RCC 7860 (cell line): ENCODE measurements at regions not wholly inside any gene's neighbourhood (a gene's known extent, or its start where the extent isn't known, plus 50 kb on each side); places are given as distances from the start of the nearest gene placed in this dataset.

Source experiments
- DNase-seq: peaks from one replicate; pipeline ENCODE4 v3.0.0-alpha.2; 2015; ENCODE audit warnings: low spot score
- FAIRE-seq: peaks from 2 replicates; lab custom pipeline; 2012; peaks lifted over from hg19 to GRCh38; lab: Jason Lieb, UNC

DNA sequence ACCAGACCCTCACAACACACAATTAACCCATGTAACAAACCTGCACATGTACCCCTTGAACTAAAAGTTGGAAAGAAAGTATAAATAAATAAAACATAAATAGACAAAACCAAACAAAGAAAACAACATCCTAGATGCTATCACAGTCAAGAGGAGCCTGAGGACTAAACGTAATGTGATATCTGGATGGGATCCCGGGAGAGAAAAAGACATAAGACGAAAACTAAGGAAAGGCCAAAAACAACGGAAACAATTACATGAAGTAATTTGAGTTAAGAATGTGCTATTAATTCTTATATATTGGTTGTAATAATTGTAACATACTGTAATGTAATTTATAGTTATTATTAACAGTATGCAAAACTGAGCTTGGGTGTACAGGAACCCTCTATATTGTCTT, 793.9 kb downstream of the SEMA5A start:
- FAIRE-seq (no peak), DNase-seq (no peak)

DNA sequence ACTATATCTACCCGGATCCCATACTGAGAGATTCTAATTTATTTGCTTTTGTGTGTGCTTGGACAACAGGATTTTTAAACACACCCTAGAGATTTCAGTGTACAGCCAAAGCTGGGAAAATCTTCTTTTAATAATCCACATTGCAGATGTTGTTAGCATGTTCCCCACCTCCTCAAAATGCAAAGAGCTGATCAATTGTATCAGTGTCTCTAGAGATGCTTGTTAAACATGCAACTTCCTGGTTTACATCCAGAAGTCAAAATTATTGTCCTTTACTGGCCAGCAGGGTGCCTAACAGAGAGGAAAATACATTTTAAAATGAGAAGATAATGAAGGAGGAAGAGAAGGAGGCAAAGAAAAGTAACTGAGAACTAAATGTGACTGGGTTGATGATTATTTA, 793.3 kb downstream of the SEMA5A start:
- DNase-seq: no peak
- no peak for FAIRE-seq

DNA sequence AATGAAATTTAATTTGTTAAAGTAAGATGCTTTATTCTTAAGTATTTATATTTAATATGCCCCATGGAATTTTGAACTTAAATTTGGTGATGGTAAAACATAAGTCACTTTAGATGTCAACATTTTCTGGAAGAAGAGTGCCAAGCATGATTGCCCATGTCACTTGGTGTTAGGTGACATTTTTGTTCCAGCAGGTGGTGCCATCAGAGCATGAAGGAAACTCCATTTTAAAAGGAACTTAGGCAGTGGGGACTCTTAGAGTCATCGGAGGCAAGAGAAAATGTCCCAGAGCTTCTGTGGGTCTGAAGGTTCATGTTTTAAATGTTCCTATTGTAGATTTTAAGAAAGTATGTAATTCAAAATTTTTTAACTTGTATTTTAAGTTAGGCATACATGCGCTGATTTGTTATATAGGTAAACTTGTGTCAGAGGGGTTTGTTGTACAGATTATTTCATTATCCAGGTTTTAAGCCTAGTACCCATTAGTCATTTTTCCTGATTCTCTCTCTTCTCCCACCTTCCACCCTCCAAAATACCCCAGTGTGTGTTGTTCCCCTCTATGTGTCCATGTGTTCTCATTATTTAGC, 789.3 kb downstream of the SEMA5A start:
- peak; percentile 64 for DNase-seq
- peak; percentile 89 for FAIRE-seq

DNA sequence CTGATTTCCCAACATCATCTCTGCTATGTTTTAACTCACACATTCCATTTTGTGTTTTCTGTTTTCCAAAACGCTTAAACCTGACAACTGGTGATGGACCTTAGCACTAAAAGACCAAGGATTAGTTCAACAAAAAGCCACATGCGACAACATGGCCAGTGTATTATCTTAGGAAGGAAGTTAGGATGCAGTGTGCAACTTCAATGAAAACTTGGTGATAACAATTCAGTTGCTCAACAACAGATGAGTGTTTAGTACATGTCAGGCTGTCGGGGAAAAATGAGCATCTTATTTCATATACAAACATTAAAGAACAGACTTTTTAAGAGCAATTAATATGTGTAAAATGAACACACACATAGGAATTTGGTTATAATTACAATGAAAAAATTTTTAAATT, 780.0 kb downstream of the SEMA5A start:
- no peak for DNase-seq
- no peak for FAIRE-seq

DNA sequence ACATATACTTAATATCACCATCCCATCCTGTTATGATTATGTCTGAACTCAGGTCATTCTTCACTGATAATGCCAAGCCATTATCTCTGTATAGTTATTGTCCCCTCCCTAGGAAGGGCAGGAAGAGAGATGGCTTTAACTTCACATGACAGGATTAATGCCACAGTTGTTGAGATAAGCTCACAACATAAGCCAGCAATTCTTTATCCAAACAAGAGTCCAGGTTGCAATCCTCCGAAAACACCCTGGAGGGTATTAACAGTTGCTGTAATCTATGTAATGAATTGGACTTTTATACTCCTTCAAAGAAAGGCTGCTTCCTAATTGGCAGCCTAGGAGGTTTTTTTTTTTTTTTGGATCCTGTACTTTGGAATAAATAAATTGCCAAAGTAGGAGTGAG, 779.4 kb downstream of the SEMA5A start:
- no peak for DNase-seq
- FAIRE-seq: no peak

DNA sequence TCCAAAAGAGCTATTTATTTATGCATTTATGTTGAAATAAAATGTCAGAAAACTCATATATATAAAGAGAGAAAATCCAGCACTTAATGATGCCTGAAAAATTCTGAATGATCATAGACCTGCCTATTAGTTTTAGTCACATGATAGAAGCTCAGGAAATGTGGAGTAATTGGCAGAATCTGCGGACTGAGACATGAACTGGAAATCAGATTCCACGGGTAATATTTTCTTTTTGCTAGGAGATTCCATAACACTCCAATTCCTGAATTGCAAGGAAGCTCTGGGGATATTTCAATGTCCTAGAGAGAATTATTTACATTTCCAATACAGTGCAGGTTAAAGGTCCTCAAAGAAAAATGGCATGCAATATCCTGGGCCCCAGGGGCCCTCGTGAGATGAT, 778.8 kb downstream of the SEMA5A start:
- FAIRE-seq: no peak
- no peak for DNase-seq

DNA sequence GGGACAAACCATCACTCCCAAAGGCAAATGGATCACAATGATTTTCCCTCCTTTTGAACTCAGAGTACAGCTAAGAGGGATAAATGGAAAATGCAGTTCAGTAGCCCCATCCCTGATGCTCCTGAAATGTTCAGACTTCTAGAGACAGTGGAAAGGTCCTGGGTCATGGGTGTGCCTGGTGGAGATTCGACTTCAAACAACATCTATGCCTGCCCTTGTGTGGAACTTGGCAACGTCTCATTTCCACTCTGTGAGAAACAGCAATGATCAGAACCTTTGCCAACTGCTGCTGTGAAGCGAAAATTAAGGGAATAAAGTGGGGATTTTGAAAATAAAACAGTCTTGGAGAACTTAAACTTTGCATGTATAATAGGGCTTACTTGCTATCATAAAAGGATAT, 778.1 kb downstream of the SEMA5A start:
- no peak for FAIRE-seq
- DNase-seq: no peak

DNA sequence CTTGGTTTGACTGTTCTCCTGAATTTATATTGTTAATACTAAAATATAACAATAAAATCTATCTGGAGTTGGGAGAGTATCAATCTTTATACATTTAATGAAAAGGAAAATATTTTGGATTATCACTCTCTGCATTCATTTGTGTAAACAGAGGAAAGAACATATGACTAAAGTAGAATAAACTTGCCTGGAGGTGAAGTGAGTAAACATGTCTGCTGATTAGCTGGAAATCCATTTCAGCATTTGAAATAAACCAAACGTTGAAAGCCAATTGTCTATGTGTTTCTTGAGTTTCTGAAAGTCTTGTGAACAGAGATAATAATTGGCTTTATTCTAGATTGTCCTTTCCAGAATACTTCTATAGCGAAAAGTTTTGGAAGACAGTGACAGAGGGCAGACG, 776.2 kb downstream of the SEMA5A start:
- DNase-seq (no peak), FAIRE-seq (no peak)

DNA sequence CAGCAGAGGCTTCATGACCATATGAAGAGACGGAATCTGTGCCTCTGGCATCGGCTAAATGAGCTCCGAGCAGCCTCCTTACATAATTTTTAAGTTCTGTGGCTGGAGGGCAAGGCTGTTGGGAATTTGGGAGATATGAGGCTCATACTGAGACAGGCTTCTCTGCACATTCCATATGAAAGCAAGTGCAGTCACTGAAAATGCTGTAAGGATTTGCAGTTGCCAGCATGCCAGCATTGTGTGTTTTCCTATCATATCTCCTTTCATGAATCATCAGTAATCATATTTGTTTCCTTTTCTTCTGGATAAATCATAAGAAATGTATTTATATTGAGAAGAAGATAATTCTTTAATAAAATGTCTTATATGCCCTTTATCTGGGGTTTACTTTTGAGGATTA, 775.4 kb downstream of the SEMA5A start:
- FAIRE-seq (no peak), DNase-seq (no peak)

DNA sequence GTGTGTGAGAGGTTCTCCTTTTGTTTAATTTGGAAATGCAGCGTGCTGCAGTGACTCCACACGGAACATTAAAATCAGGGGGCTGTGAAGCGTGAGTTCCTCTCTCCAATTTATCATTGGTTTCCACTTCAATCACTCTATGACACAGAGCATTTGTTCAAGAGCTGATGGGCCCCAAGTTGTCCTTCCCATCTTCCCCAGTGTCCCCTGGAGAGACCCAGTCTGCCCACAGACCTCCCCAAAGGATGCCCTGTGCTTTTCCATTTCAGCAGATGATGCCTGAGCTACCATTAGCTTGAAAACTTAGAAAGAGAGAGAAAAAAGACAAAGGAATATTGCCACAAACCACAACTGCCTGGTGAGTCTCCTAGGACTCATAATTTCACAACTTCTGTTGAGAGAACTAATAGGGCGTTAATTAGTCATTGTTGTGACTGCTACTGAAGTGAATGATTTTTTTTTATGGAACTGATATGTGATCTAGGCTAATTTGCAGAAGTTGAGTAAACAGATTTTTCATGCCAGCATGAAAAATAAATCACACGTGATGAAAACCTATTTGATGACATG, 772.7 kb downstream of the SEMA5A start:
- FAIRE-seq (peak; percentile 42), DNase-seq (peak; percentile 25)

DNA sequence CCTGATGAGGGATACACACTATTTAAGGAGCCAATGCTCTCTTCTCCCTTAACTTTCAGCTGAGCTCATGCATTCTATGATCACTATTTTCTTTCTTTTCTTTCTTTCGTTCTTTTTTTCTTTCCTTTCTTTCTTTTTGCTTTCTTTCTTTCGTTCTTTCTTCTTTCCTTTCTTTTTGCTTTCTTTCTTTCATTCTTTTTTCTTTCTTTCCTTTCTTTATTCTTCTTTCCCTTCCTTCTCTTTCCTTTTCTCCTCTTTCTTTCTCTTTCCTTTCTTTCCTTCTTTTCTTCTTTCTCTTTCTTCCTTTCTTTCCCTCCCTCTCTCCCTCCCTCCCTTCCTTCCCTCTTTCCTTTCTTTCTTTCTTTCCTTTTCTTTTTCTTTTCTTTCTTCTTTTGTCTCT, 761.2 kb downstream of the SEMA5A start:
- no peak for FAIRE-seq
- DNase-seq: no peak

DNA sequence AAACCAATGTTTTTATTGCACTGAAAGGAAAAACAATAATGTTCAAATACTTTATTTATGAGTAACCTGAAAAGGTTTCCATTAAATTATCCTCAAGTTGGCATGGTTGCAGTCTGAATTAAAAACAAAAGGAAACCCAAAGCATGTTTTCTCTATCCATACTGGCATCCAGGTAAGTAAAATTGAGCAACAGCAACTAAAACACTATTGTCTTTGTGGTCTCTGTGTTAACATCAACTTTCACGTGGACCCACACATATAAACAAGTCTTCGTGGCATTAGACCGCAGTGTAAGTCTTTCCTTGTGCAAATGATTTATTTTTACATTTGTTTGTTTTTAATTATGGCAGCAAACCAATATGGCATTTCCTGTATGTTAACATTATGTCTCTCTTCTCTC, 757.6 kb downstream of the SEMA5A start:
- DNase-seq (no peak), FAIRE-seq (no peak)

DNA sequence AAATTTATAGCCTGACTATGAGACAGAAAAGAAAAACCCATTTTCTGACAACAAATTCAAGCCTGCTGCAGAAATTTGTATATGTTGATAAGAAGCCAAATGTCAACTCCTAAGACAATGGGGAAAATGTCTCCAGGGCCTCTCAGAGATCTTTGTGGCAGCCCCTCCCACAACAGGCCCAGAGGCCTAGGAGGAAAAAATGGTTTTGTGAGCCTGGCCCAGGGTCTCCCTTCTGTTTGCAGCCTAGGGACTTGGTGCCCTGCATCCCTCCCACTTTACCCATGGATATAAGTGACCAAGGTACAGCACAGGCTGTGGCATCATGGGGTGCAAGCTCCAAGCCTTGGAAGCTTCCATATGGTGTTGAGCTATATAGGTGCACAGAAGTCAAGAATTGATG, 740.2 kb downstream of the SEMA5A start:
- FAIRE-seq: no peak
- DNase-seq: no peak

DNA sequence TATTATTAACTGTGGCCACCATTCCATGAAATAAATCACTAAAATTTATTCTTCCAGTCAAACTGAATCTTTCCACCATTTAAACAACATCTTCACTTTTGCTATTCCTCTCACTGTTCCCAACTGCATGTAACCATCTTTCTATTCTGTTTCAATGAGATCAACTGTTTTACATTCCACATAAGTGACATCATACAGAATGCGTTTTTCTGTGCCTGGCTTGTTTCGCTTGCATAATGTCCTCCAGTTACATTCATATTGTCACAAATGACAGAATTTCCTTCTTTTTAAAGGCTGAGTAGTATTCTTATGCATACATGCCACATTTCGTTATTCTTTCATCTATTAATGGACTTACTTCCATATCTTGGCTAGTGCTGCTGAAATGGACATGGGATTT, 738.2 kb downstream of the SEMA5A start:
- peak; percentile 40 for DNase-seq
- FAIRE-seq: no peak

DNA sequence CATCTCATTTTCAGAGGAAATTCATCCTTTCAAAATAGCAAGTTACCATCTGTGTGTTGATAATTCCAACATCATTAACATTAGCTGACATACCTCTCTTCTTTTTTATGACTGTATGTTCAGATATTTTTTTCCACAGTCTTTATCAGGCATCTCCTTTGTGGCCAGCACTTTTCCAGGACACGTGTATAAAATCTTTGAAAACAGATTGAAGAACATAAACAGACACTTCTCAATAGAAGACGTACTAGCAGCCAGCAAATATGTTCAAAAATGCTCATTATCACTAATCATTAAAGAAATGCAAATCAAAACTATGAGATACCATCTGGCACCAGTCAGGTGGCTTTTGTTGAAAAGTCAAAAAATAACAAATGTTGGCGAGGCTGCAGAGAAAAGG, 734.3 kb downstream of the SEMA5A start:
- DNase-seq: no peak
- FAIRE-seq: no peak

DNA sequence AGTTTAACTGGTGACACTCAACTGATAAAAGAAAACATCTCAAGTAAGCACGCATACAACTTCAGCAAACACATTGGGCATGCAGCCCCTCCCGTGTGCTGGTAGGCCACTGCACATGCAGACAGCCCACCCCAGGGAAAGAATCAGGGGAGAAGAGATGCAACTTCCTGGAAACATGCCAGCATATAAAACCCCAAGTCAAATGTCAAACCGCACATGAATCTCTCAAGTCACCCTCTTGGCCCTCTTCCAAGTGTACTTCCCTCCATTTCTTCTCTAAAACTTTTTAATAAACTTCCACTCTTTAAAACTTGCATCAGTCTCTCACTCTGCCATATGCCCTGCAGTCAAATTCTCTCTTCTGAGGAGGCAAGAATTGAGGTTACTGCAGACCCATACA, 732.7 kb downstream of the SEMA5A start:
- FAIRE-seq (no peak), DNase-seq (no peak)

DNA sequence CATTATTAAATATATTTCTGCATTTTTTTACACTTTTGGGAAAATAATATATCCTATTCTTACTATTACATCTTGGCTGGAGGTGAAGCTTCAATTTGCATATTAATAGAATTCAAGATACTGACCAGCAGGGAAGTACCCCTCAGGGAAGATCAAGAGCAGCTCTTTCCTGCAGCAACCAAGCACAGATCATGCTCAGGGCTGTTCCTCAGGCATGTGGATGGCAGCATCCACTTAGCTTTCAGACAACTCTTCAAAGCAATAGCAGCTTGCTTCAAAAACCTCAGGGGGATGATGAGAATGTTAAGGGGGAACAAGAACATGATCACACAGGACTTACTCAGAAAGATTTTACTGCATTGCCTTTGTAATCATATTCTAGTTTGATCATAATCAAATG, 731.8 kb downstream of the SEMA5A start:
- no peak for FAIRE-seq

DNA sequence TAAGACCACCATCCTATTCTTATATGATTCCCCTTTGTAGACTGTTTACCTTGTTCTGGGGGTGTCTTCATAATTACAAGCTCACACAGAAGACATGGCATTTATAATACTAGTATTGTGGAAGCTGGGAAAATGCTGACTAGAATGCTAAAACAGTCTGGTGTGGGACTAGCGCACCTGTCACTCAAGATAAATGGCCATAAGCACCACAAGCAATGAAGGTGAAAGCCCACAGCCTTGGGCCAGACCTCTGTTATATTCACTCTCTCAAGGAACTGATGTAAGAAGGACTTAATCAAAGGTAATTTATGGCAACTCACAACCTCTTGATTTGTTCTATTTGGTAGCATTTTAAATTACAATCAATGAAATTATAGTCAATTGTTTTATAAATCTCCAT, 721.5 kb downstream of the SEMA5A start:
- no peak for FAIRE-seq

More for the DNA sequence above, 731.8 kb downstream of the SEMA5A start:
- DNase-seq: no peak

DNA sequence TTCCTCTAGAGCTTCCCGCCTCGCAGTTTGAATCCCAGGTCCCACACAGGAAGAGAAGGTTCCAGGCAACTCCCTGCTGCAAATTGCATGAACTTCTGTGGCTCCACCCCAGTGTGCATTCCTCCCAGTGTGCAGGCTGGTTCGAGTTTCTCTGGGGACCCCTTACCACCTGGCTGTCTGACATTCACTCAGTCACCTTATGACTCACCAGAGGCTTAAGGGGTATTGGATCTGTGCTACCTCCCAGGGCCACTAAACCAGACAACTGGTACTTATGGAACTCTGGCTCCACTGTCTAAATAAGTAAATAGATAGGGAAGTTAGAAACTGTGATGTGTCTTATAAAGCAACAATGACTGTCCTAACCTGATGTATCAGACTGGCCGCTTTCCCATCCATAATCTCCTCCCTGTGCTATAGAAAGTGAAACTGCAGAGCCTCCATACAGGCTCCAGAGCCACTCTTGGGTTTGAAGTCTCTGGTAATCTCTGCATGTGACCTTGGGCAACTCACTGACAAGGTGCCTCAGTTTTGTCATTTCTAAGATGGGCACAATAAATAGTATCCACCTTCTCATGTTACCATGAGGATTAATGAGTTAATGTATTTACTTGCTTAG, 720.6 kb downstream of the SEMA5A start:
- DNase-seq (peak; percentile 38), FAIRE-seq (no peak)

More for the DNA sequence above, 721.5 kb downstream of the SEMA5A start:
- no peak for DNase-seq

DNA sequence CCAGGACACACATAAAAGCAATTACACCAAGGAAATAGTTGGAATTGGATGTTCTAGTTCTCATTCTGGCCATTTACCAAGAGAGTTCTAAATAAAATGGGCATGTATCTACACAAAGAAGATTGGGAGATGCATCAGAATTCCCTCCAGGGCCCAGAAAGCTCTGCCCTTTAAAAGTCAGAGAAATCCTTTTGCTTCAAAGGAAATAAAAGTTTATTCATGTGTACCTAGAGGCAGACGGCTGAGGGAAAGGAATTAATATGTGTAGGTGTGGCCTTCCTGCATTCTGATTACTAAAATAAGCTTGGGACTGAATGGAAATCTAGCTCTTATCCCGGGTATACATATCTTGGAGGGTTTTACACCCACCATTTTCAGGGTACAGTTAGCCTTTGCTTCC, 719.4 kb downstream of the SEMA5A start:
- FAIRE-seq: no peak
- no peak for DNase-seq

DNA sequence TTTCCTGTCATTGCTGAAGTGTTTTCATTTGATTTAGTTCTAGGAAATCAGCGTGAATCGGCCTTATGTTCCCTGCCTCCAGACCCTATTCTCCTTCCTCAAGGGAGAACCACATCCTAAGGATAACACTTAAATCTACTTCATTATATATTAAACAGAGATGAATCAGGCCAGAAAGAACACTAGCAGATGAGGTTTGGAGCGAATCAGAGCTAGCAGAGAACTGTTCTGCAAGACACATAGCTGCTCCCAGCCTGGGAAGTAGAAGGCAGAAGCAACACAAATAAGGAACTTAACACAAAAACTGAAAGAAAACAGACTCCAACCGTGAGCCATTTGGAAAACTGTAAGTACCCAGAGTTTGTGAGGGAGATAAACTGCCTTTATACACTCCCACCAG, 718.2 kb downstream of the SEMA5A start:
- FAIRE-seq: peak; percentile 87
- DNase-seq: peak; percentile 41

DNA sequence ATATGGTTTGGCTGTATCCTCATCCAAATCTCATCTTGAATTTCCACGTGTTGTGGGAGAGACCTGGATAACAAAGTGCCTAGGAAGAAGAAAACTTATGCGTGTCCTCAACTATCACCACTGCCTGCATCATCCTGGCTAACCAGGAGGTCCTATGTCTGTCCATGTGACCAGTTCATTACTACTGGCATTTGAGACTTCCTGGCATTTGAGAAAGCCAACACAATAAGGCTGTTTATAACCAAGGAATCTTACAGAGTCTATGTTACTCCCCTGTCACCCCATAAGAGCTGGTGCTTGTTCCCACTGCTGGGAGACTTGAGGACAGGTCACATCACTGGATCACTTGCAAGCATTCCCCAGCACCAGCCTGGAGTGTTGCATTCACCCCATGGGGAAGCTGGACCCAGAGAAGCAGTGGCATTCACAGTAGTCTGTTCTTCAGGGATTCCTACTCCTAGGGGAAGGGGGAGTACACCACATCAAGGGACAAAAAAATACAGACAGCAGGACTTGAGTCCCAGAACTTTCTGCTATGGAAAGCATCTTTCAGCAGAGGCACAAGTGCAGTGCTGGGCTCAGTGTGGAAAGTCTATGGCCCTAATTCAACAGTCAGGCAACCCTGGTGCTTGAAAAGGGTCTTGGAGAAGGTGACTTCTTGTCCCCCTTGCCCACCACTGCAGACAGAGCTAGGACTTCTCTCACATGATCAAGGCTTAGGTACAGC, 717.1 kb downstream of the SEMA5A start:
- FAIRE-seq (no peak), DNase-seq (no peak)
